ENCODE measurements at regions not wholly inside any gene's neighbourhood (a gene's known extent, or its start where the extent isn't known, plus 50 kb on each side); places are given as distances from the start of the nearest gene placed in this dataset.

DNA sequence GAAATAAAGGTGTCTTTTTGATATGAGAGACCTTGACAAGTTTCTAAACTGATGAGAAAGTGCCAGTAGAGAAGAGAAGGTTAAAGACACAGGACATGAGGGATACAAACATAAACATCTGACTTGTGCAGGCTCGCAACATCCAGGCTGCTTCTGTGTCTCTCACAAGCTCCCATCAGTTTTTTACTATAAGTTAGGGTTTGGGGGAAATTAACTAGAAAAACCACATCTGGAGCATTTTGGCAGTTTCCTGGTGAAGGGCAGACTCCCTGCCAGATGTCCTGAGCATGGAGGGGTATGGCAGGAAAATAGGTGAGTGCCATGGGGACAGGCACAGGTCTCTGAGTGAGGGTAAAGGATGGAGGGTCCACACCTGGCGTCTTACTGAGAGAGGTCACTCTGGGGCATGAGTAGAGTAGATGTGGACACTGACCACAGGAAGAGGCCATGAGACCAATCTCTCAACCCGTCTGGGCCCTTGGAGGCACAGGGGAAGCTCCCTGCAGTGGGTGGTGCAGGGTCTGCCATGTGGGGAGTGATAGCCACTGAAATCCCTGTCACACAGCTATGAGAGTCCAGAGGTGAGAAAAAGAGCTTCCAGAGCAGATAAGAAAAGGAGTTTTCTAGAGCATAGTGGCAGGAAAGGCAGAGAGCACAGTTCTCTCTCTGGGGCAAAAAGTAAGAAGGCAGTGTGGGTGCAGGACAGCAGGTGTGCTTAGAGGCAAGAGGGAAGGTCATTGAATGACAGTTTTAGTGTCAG, 193.3 kb upstream of the SYNDIG1 start:
- Mint-ChIP-seq H3K9me3 (peaks cover 6% of the 10 kb centered on the region), H3K4me1 (ENCODE audit: low read depth) (no peaks in the 10 kb centered on the region), H3K4me3 (no peak overlapping the region), H3K27ac (no peak overlapping the region), H3K36me3 (ENCODE audit: low read depth) (no peaks in the 10 kb centered on the region), H3K27me3 (no peaks in the 10 kb centered on the region)
- no peak for TF ChIP-seq CTCF (IDR thresholded peaks at IDR 0.05)
- Histone ChIP-seq H3K4me3 (ENCODE audit: low read length) (no peak overlapping the region), H3K4me1 (ENCODE audit: insufficient read depth, low read length) (no peaks in the 10 kb centered on the region), H3K27ac (ENCODE audit: low read depth in 1 of 2, low read length in 2 of 2) (no peak overlapping the region), H3K27me3 (ENCODE audit: control insufficient read depth in 1 of 2, insufficient read depth in 2 of 2, low read length in 2 of 2) (peaks cover 0 to 4% of the 10 kb centered on the region in 2 experiments), H3K9me3 (ENCODE audit: control insufficient read depth in 1 of 2, insufficient read depth in 1 of 2, low read length in 2 of 2) (no peaks in the 10 kb centered on the region), H3K36me3 (ENCODE audit: insufficient read depth, low read length) (no peaks in the 10 kb centered on the region)
- no peak for DNase-seq
- POLR2A ChIA-PET: no interaction called here
- no peak for ATAC-seq (ENCODE audit: poor library complexity)
- CTCF ChIA-PET: no interaction called here
- intact Hi-C loops (cut with DNase I, micrococcal nuclease): no loop called here

GRCh38 chr20:24273251-24273650, 196.2 kb upstream of the SYNDIG1 start:
- no peak for DNase-seq
- CTCF ChIA-PET: no interaction called here
- H3K4me1 Mint-ChIP-seq (ENCODE audit: low read depth): no peaks in the 10 kb centered on the region
- Histone ChIP-seq H3K36me3 (ENCODE audit: insufficient read depth, low read length) (no peaks in the 10 kb centered on the region), H3K27me3 (ENCODE audit: control insufficient read depth in 1 of 2, insufficient read depth in 2 of 2, low read length in 2 of 2) (peaks cover 0 to 4% of the 10 kb centered on the region in 2 experiments), H3K27ac (ENCODE audit: low read depth in 1 of 2, low read length in 2 of 2) (no peak overlapping the region), H3K4me1 (ENCODE audit: insufficient read depth, low read length) (no peaks in the 10 kb centered on the region), H3K4me3 (ENCODE audit: low read length) (no peak overlapping the region), H3K9me3 (ENCODE audit: control insufficient read depth in 1 of 2, insufficient read depth in 1 of 2, low read length in 2 of 2) (no peaks in the 10 kb centered on the region)
- no peaks in the 10 kb centered on the region for H3K27me3 Mint-ChIP-seq
- H3K27ac Mint-ChIP-seq: no peak overlapping the region
- no peaks in the 10 kb centered on the region for H3K36me3 Mint-ChIP-seq (ENCODE audit: low read depth)
- POLR2A ChIA-PET: no interaction called here
- TF ChIP-seq CTCF (IDR thresholded peaks at IDR 0.05): no peak
- H3K9me3 Mint-ChIP-seq: peaks cover 6% of the 10 kb centered on the region
- ATAC-seq (ENCODE audit: poor library complexity): no peak
- intact Hi-C loops (cut with DNase I, micrococcal nuclease): no loop called here
- no peak overlapping the region for H3K4me3 Mint-ChIP-seq

- DNase-seq (no peak), ATAC-seq (ENCODE audit: poor library complexity) (no peak)
- Histone ChIP-seq H3K9me3 (ENCODE audit: control insufficient read depth in 1 of 2, insufficient read depth in 1 of 2, low read length in 2 of 2) (no peaks in the 10 kb centered on the region), H3K27ac (ENCODE audit: low read depth in 1 of 2, low read length in 2 of 2) (no peak overlapping the region), H3K4me1 (ENCODE audit: insufficient read depth, low read length) (no peaks in the 10 kb centered on the region), H3K36me3 (ENCODE audit: insufficient read depth, low read length) (no peaks in the 10 kb centered on the region), H3K27me3 (ENCODE audit: control insufficient read depth in 1 of 2, insufficient read depth in 2 of 2, low read length in 2 of 2) (no peaks in the 10 kb centered on the region), H3K4me3 (ENCODE audit: low read length) (no peak overlapping the region)
- no peaks in the 10 kb centered on the region for H3K9me3 Mint-ChIP-seq
- intact Hi-C loops (cut with DNase I, micrococcal nuclease): no loop called here
- H3K36me3 Mint-ChIP-seq (ENCODE audit: low read depth): no peaks in the 10 kb centered on the region
- TF ChIP-seq CTCF (IDR thresholded peaks at IDR 0.05): no peak
- H3K4me3 Mint-ChIP-seq: no peak overlapping the region
- no peaks in the 10 kb centered on the region for H3K4me1 Mint-ChIP-seq (ENCODE audit: low read depth)
- peaks cover 3% of the 10 kb centered on the region for H3K27me3 Mint-ChIP-seq
- H3K27ac Mint-ChIP-seq: no peak overlapping the region
- ChIA-PET POLR2A (no interaction called here), CTCF (no interaction called here)
Observed at GRCh38 chr20:24261351-24261750, 208.1 kb upstream of the SYNDIG1 start.

Data from CD4-positive, alpha-beta T cell (primary cell).